ENCODE measurements at regions not wholly inside any gene's neighbourhood (a gene's known extent, or its start where the extent isn't known, plus 50 kb on each side); places are given as distances from the start of the nearest gene placed in this dataset.

GRCh38 chr1:238061967-238062613, 171.4 kb upstream of the ZP4 start:
- DNase-seq, result no peak

- no peak for DNase-seq
Measured at GRCh38 chr1:238060061-238060460, 169.3 kb upstream of the ZP4 start.

- no peak for DNase-seq
Measured at GRCh38 chr1:238052496-238053266, 162.0 kb upstream of the ZP4 start.

DNA sequence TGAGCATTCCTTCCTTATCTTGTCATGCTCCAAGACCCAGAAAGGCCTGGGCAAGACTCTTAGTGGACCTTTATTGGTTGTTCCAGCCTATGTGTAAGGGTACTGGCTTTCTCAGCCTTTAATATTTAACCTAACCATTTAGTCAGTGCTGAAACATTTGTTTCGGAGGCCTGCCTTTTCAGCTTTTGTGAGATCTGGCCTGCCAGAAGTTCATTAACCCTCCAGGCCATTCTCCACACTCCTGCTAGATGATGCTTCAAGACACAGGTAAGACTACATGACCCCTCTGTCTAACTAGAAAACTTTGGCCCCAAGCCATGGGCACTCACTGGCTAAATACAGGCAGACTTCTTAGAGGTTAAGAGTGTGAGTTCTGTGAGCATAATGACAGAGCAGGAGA, 138.4 kb upstream of the ZP4 start:
- no peak for DNase-seq

DNA sequence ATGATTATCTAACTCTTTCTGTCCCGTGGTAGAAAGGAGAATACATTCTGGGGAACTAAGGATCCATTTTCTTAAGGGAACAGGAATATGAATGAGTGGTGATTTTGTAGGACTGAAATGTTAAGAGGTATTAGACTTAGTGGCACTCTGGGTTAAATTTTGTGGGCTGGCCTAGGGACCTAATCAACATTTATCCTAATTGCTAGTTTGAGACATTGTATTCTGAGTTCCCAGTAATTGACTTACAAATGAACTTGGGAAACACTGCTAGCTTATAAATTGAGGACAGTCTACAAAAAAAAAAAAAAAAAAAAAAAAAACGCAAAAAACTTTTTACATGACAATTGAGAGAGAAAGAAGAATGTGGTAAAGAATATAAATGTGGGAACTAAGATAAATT, 136.6 kb upstream of the ZP4 start:
- DNase-seq, result no peak

DNA sequence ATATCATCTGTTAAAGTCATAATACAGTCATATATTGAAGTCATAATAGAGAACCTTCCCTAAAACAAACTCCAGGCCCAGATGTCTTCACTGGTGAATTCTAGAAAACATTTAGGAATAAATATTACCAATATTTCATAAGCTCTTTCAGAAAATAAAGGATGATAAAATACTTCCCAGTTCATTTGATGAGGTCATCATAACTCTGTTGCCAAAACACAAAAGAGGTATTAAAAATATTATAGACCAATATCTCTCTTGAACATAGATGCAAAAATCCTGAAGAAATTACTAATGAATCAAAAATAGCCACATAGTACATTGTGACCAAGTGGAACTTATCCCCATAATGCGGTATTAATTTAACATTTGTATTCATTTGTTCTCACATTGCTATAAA, 132.4 kb upstream of the ZP4 start:
- DNase-seq, result no peak

DNA sequence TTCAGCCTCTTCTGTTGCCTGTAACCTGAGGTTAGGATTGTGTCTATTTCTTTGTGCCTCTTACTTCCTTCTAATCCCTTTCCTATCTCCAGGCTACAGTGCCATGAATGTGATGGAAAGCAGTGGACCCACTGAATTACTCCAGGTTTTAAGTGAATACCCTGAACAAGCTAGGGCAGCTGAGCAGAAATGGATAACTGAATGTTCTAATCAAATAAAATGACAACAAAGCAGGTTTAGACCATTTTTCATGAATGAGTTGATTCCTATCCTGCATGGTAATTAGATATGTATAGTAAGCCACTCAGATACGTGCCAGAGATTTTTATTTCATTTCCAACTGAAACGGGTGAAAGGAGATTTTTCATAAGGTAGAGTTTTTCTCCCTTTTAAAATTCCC, 127.5 kb upstream of the ZP4 start:
- DNase-seq, result no peak

GRCh38 chr1:238006779-238007178, 116.1 kb upstream of the ZP4 start:
- no peak for DNase-seq

DNA sequence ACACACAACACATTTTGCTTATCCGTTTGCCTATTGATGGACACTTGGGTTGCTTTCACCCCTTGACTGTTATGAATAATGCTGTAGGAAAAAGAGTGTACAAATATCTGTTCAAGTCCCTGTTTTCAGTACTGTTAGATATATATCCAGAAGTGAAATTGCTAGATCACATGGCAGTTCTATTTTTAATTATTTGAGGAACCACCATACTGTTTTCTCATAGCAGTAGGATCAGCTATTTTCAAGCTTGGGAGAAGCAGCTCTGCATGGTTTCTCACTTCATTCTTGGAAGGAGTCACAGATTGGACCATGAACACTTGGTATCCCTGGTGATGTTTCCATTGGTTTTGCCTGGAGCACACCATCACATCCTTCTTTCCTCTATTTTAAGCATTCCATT, 114.4 kb upstream of the ZP4 start:
- DNase-seq, result no peak

- no peak for DNase-seq
Measured at GRCh38 chr1:238001818-238002217, 111.1 kb upstream of the ZP4 start.

DNA sequence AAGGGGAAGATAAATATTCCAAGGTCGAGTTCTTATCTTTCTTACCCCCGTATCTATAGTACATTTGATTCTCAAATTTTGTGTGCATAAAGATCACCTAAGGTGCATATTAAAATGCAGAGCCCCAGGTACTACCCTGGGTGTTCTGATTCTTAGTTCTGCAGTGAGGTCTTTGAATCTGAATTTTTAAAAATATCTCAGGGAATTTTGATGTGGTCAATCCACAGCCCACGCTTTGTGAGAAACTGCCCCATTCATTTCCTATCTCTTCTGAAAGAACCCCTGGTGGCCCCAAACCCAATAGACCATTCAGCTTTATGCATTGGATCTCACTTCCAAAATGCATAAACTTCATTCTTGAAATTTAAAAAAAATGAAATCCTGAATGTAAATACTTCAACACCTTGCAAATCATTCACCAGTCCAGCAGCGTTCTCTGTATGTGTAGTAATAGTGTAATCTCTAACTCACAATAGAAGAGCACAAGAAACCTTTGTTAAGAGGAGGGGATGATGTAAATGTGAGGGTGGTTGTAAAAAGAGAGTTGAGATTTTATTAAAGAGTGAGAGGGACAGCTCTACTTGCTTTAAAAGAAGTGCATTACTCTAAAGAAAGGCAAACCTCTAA, 108.8 kb upstream of the ZP4 start:
- no peak for DNase-seq

DNA sequence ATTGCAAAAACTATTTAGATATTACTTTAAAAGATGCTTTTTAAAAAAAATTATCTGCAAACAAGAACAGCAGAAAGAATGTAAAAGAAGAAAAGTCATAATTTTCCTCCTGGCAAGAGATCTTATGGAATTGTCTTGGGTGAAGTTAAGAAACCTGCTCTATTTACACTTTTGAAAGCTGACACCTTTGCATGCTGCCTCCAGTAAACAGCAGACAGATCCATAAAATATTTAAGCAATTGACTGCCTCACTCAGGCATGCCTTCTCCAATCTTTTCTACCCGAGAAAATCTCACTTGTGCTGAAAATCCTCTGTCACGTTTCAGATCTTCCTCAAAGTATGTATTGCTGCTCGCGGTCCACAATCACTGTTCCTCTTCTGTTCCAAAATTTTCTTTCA, 107.9 kb upstream of the ZP4 start:
- DNase-seq, result no peak

GRCh38 chr1:237983496-237983895, 92.8 kb upstream of the ZP4 start:
- DNase-seq, result no peak

- DNase-seq, result no peak
Measured at GRCh38 chr1:237981223-237981622, 90.5 kb upstream of the ZP4 start.

- no peak for DNase-seq
Measured at GRCh38 chr1:237976331-237976730, 85.6 kb upstream of the ZP4 start.

- no peak for DNase-seq
Measured at GRCh38 chr1:237975903-237976302, 85.2 kb upstream of the ZP4 start.

DNA sequence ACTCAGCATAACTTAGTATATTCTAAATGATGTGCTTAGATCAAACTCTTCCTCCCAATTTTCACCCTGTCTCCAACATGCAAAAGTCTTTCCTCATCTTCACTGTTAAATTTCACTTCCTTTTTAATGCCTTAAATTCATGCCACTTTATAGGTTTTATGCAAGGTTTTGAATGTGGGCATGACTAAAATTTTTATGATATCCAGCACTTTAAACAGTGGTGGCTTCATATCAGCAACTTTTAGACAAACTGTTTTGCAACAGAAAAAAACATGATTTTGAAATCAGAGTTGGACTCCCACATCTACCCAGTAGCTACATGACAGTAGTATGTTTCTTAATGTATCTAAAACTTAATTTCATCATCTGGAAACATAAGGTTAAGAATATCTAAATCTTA, 84.7 kb upstream of the ZP4 start:
- DNase-seq, result no peak

- no peak for DNase-seq
Measured at GRCh38 chr1:237972186-237972585, 81.5 kb upstream of the ZP4 start.

DNA sequence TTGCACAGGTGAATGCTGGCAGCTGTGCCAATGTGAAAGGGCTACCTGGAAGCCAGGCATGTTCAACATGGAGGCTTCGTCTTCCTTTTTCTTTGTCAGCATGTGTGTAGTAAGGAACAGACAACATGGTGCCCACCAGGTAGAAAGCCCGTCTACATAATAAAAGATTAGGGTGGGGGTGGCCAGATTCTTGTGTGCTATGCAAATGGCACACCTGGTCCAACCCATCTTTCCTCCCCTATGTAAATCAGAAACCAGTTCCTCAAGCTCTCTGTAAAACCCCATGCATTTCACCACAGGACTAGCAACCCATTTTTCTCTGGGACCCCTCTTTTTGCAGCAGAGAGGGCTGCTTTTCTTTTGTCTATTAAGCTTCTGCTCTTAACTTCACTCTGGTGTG, 72.3 kb upstream of the ZP4 start:
- DNase-seq, result no peak

- no peak for DNase-seq
Measured at GRCh38 chr1:237961754-237962153, 71.0 kb upstream of the ZP4 start.

GRCh38 chr1:237959838-237960237, 69.1 kb upstream of the ZP4 start:
- no peak for DNase-seq

- no peak for DNase-seq
Measured at GRCh38 chr1:237953238-237953637, 62.5 kb upstream of the ZP4 start.

Data from GDM1 (cell line).